Posterior vena cava (tissue), 2 donors: ENCODE measurements at regions not wholly inside any gene's neighbourhood (a gene's known extent, or its start where the extent isn't known, plus 50 kb on each side); places are given as distances from the start of the nearest gene placed in this dataset.
"Not testable (repeated sequence)": the region's sequence is repeated elsewhere in the genome, so short reads cannot be mapped to it uniquely, and the experiment has no call there.

Source experiments
- DNase-seq: peaks from one replicate; pipeline ENCODE4 v3.0.0-alpha.2; 2020; ENCODE audit warnings: low spot score
- intact Hi-C, 2 donors: fragments of 100-400 bp; cut with DNase I; formaldehyde crosslinking; loops; one replicate each; pipeline versions ENCODE4 v1.14.1 to v1.14.2; 2022 to 2023
- donor health status: DM: yes; HTN: yes; CAD: no.
- donor health status: DM: yes; HTN: yes; CAD: no.

GRCh38 chr12:100083308-100083707 is 59.4 kb downstream of the BLTP3B start:
- DNase-seq, result no peak
- intact Hi-C loops, result loop anchor here in 1 of 2 donors (10.0 kb wide), 1 partner anchor 1821 kb away; no protein-coding TSS in a partner anchor

GRCh38 chr12:100078777-100079176 is 63.9 kb downstream of the BLTP3B start:
- intact Hi-C loops, result loop anchor here in 1 of 2 donors (10.0 kb wide), 1 partner anchor 136 kb away; no protein-coding TSS in a partner anchor
- DNase-seq, result not testable (repeated sequence)

- intact Hi-C loops, result loop anchor here in 1 of 2 donors (10.0 kb wide), 1 partner anchor 137 kb away; no protein-coding TSS in a partner anchor
- no peak for DNase-seq
These were observed 65.3 kb downstream of the BLTP3B start for GRCh38 chr12:100077367-100077766.

- intact Hi-C loops, result loop anchor here in 1 of 2 donors (10.0 kb wide), 1 partner anchor 139 kb away; no protein-coding TSS in a partner anchor
- no peak for DNase-seq
These were observed 67.1 kb downstream of the BLTP3B start for GRCh38 chr12:100075598-100075997.

GRCh38 chr12:100069795-100070194 is 72.9 kb downstream of the BLTP3B start:
- no peak for DNase-seq
- intact Hi-C loops, result loop anchor here in 1 of 2 donors (10.0 kb wide), 1 partner anchor 145 kb away; no protein-coding TSS in a partner anchor

- intact Hi-C loops, result no loop called here
- no peak for DNase-seq
These were observed 74.4 kb downstream of the BLTP3B start for GRCh38 chr12:100068305-100068704.

- intact Hi-C loops, result loop anchor here in 1 of 2 donors (2.0 to 5.0 kb wide), 2 partner anchors 269 to 605 kb away; no protein-coding TSS in a partner anchor
These were observed 77.1 kb upstream of the ANKS1B start for GRCh38 chr12:100061814-100062213.

GRCh38 chr12:100058482-100059029 is 73.8 kb upstream of the ANKS1B start:
- no peak for DNase-seq
- intact Hi-C loops, result no loop called here

More at GRCh38 chr12:100061814-100062213, 77.1 kb upstream of the ANKS1B start:
- no peak for DNase-seq

- DNase-seq, intact Hi-C loops: not testable (repeated sequence)
These were observed 61.5 kb upstream of the ANKS1B start for GRCh38 chr12:100046202-100046601.

- no peak for DNase-seq
- intact Hi-C loops, result no loop called here
These were observed 59.5 kb upstream of the ANKS1B start for GRCh38 chr12:100044266-100044665.

GRCh38 chr12:100043631-100044030 is 58.9 kb upstream of the ANKS1B start:
- intact Hi-C loops, result no loop called here
- DNase-seq, result no peak
